ENCODE measurements at regions not wholly inside any gene's neighbourhood (a gene's known extent, or its start where the extent isn't known, plus 50 kb on each side); places are given as distances from the start of the nearest gene placed in this dataset.

GRCh38 chr13:83568019-83568418, 314.3 kb downstream of the SLITRK1 start:
- Histone ChIP-seq H3K36me3 (no peaks in the 10 kb centered on the region), H3K27ac (no peak overlapping the region), H3K27me3 (no peaks in the 10 kb centered on the region), H3K9ac (ENCODE audit: low read depth in 2 of 2, low read length in 2 of 2) (no peak overlapping the region), H3K9me3 (no peaks in the 10 kb centered on the region), H3K4me1 (no peaks in the 10 kb centered on the region), H3K4me3 (no peak overlapping the region)
- DNase-seq, result no peak
- intact Hi-C loops (cut with DNase I), result no loop called here
- no peak for TF ChIP-seq CTCF (IDR thresholded peaks at IDR 0.05)

GRCh38 chr13:83563499-83563898, 318.8 kb downstream of the SLITRK1 start:
- Histone ChIP-seq H3K4me3 (no peak overlapping the region), H3K4me1 (no peaks in the 10 kb centered on the region), H3K36me3 (no peaks in the 10 kb centered on the region), H3K27ac (no peak overlapping the region), H3K9ac (ENCODE audit: low read depth in 2 of 2, low read length in 2 of 2) (no peak overlapping the region), H3K9me3 (no peaks in the 10 kb centered on the region), H3K27me3 (no peaks in the 10 kb centered on the region)
- TF ChIP-seq CTCF (IDR thresholded peaks at IDR 0.05), result no peak
- intact Hi-C loops (cut with DNase I), result no loop called here
- DNase-seq, result no peak

- H3K36me3 ChIP-seq, result no peaks in the 10 kb centered on the region
- no peak for TF ChIP-seq CTCF (IDR thresholded peaks at IDR 0.05)
- intact Hi-C loops (cut with DNase I), result no loop called here
- no peak overlapping the region for H3K27ac ChIP-seq
- H3K9me3 ChIP-seq, result no peaks in the 10 kb centered on the region
- no peak overlapping the region for H3K9ac ChIP-seq (ENCODE audit: low read depth in 2 of 2, low read length in 2 of 2)
- no peaks in the 10 kb centered on the region for H3K4me1 ChIP-seq
- H3K4me3 ChIP-seq, result no peak overlapping the region
- no peak for DNase-seq
- H3K27me3 ChIP-seq, result no peaks in the 10 kb centered on the region
Observed at GRCh38 chr13:83557845-83558244, 324.4 kb downstream of the SLITRK1 start.

GRCh38 chr13:83549671-83550070, 332.6 kb downstream of the SLITRK1 start:
- Histone ChIP-seq H3K27me3 (no peaks in the 10 kb centered on the region), H3K9me3 (no peaks in the 10 kb centered on the region), H3K9ac (ENCODE audit: low read depth in 2 of 2, low read length in 2 of 2) (no peak overlapping the region), H3K4me1 (no peaks in the 10 kb centered on the region), H3K36me3 (no peaks in the 10 kb centered on the region), H3K4me3 (no peak overlapping the region), H3K27ac (no peak overlapping the region)
- intact Hi-C loops (cut with DNase I), result no loop called here
- DNase-seq, result no peak
- TF ChIP-seq CTCF (IDR thresholded peaks at IDR 0.05), result no peak

GRCh38 chr13:83547043-83547442, 335.2 kb downstream of the SLITRK1 start:
- intact Hi-C loops (cut with DNase I), result no loop called here
- Histone ChIP-seq H3K27ac (no peak overlapping the region), H3K4me1 (no peaks in the 10 kb centered on the region), H3K9ac (ENCODE audit: low read depth in 2 of 2, low read length in 2 of 2) (no peak overlapping the region), H3K9me3 (no peaks in the 10 kb centered on the region), H3K4me3 (no peak overlapping the region), H3K27me3 (no peaks in the 10 kb centered on the region), H3K36me3 (no peaks in the 10 kb centered on the region)
- no peak for DNase-seq
- no peak for TF ChIP-seq CTCF (IDR thresholded peaks at IDR 0.05)

- Histone ChIP-seq H3K4me3 (no peak overlapping the region), H3K27ac (no peak overlapping the region), H3K27me3 (no peaks in the 10 kb centered on the region), H3K9me3 (no peaks in the 10 kb centered on the region), H3K36me3 (no peaks in the 10 kb centered on the region), H3K9ac (ENCODE audit: low read depth in 2 of 2, low read length in 2 of 2) (no peak overlapping the region), H3K4me1 (no peaks in the 10 kb centered on the region)
- intact Hi-C loops (cut with DNase I), result no loop called here
- TF ChIP-seq CTCF (IDR thresholded peaks at IDR 0.05), result no peak
- no peak for DNase-seq
Observed at GRCh38 chr13:83546476-83546875, 335.8 kb downstream of the SLITRK1 start.

Data from colonic mucosa (tissue), 4 donors.